Right kidney (tissue), 1 donor: ENCODE measurements at regions not wholly inside any gene's neighbourhood (a gene's known extent, or its start where the extent isn't known, plus 50 kb on each side); places are given as distances from the start of the nearest gene placed in this dataset.
"Not testable (repeated sequence)": the region's sequence is repeated elsewhere in the genome, so short reads cannot be mapped to it uniquely, and the experiment has no call there.

Experiments
- DNase-seq: peaks from one replicate; pipeline ENCODE4 v3.0.0-alpha.2; 2016

DNA sequence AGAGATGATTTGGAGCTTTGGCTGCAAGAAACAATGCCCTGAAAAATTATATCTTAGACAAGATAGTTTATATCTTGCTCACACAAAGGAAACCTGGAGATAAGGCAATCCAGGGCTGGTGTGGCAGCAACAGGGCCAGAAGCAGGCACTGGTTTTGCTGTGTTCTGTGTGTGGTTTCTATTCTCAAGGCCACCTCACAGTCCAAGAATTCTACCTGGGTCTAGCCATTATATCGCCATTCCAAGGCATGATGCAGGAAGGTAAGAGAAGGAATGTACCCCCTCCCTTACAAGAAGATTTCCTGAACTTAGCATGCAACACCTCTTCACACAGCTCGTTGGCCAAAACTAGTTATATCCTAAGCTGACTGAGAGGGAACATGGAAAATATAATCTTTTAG is 74.5 kb upstream of the MEGF10 start:
- DNase-seq, result no peak

DNA sequence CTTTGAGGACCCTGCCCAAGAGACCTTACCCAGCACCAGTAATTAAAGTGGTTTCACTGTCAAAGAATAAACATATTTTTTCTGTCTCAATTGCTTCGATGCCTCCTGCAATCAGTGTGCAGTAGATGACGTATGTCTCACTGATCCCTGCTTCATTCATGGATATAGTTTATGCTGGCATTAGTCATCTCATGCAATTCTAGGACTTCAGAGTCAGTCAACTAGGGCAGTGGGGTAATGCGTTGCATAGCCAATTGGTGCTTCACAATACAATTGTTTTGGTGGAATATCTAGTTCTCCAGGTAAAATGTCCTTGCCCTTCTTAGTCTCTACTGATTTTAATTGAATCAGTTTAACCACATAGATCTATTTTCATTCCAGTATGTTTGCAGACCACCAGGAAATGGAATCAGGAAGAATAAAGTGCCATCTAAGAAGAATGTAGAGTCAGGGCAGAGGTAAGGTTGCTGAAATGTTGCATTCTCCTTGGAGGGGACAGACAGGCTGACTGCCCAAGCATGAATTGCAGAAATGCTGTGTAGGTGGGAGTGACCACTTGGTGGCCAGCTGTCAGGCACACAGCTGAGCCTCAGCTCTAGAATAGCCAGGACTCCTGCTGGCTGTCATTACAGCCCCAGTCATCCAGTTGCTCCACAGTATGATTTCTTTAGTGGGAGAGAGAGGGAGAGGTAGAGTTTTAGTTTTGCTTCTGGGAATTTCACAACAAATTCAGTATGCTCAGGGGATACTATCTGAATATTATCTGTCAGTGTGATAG is 73.5 kb upstream of the MEGF10 start:
- no peak for DNase-seq

DNA sequence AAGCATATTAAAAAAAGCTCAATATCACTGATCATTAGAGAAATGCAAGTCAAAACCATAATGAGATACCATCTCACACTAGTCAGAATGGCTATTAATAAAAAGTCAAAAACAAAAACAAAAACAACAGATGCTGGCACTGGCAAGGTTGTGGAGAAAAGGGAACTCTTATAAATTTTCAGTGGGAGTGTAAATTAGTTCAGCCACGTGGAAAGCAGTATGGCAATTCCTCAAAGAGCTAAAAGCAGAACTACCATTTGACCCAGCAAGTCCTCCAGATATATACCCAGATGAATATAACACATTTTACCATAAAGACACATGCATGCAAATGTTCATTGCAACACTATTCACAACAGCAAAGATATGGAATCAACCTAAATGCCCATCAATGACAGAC is 68.7 kb upstream of the MEGF10 start:
- not testable (repeated sequence) for DNase-seq

DNA sequence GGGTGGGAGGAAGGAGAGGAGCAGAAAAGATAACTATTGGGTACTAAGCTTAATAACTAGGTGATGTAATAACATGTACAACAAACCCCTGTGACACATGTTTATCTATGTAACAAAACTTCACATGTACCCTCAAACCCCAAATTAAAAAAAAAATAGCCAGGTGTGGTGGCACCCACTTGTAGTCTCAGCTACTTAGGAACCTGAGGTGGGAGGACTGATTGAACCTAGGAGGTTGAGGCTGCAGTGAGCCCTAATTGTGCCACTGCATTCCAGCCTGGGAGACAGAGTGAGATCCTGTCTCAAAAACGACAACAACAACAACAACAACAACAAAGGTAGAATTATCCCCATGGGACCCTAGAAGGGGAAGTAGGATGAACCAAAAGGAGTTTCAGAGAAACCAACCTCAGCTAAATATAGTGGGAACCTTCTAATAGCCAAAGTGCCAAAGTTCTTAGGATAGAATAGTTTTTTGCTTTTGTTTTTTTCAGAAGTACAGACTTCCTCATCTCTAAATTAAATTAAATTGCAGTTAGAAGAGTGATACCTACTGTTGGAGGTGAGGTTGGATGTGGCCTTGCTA is 67.9 kb upstream of the MEGF10 start:
- not testable (repeated sequence) for DNase-seq

DNA sequence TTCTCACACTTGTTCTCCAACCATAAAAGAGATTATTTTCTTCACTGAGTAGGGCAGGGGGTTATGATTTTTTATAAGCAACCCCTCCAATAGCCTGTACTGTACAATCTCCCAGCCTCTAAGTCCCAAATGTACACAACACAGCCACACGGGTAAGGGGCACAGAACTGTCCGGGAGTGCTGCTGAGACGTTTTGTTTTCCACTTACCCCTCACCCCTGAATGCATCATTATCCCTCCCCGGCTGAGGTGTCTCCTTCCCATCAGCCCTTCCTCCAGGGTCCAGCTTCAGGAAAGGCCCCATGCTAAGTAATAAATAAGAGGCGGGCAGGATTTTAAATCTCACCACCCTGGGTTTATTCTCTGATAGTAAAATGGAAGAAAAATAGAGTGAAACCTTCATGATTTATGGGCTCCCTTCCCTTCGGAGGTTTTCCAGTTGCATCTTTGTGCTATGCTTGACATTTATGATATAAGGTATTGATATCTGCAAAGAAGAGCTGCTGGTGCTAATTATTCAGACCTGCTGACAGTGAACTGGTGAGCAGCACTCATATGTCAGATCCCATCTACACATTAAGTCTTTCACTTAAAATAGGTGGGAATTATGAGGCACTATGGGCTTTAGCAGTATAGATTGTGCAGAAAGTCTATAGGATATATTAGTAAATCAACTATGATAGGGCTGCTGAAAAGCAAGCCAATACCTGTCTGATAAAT is 67.2 kb upstream of the MEGF10 start:
- no peak for DNase-seq

DNA sequence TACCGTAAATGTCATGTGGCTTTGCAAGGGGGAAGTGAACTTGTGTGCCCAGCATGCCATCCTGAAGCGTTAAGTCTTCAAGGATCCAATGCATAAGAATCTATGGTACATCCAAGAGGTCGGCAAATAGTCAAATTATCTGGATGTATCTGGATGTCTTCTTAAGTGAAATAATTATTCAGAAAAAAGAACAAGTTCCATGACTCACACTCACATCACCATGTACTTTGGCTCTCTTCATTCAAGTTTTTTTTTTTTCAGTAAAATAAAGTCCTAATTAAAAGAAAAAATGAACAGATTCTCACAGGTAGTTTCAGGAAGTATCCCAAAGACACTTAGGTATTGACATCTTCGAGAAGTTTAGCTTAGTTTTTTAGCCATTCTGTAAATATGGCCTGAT is 62.7 kb upstream of the MEGF10 start:
- no peak for DNase-seq

DNA sequence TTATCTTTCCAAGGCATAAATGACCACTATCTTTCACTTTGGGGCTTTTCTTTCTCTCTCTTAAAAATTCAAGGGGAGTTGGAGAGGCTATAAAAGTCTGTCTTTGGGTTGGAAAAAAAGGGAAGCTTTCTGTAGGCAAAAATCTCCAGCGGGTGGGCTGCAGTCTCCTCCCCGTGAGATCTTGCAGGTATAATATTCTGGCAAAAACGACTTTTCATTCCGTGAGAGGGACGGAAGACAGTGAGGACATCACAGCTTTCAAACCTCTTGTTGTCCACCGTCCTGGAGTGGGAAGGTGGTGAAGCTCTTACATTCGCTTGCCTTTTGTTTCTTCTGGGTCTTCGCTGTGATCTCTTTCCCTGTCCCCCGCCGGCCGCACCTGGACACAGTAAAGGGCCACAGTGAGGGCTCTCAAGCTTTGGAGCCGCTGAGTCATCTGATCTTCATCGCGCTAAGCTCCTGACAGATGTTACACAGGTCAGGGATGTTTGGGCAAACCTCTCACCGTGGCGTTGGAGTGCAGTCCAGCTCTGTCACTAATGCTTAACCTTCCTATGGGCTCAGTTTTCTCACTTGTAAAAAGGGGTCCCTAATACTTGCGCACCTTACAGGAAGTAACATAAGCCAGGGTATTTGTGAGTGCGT is 61.9 kb upstream of the MEGF10 start:
- DNase-seq, result no peak

DNA sequence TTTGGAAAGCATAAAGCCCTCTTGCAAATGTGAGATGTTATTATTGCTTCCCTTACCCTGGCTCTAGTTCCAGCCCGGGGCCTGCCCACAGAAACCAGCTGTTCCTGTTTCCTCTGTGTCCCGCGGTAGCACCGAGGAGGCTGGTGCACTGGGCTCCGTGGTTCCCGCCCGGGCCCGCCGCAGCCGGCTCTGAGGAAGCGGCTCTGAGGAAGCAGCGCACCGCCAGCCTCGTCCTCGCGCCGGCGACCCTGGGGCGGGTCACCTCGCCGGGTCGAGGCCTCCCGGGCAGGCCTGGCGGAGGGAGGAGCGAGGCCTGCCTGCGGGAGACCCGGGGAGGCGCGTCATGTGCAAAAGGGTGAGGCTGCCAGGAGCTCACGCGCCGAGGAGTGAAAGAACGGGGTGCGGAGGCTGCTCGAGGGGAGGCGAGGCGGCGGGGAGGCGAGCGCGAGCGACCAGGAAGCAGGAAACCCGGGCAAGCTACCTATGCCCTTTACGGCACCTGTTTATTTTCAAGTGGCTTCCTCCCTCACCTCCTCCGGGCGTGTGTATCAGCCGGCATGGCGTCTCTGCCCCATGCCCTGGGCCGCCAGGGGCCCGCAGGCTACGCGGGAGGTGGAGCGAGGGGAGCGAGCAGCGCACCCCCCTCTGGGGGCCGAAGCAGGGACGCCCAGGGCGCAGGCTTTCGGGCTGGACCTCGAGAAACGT is 61.3 kb upstream of the MEGF10 start:
- peak; percentile 81 for DNase-seq

DNA sequence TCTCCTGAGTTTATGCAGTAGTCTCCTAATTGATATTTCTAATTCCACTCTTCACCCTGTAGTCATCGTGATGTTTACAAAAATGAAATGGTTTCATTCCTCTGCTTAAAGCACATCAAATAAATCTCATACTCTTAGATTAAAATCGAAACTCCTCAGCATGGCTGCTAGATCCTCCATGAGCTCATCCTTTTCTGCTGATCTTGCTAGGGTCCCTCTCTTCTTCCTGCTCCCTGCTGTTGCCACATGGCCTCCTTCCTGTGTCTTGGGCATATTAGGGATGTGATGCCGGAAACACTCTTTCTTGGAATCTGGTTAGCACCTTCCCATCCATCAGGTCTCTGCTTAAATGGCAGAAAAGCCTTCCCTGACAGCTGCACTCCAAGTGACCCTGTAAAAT is 59.5 kb upstream of the MEGF10 start:
- DNase-seq, result no peak

DNA sequence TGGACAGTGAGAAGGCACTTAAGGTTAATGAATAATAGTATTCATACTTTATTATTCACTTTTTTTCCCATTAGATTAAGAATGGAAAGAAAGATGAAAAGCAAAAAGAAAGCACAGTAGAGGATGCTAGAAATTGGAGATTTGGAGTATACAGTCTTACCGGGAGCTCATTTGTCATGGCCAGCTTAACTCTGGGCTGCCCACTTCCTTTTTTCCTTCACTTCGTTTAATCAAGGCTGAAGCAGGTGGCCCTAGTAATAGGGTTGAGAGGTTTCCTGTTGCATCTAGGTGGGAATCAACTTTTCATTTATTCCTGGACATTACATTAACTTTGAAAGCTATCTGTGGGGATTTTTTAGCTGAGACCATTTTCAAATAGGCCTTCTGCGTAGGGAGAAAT is 57.0 kb upstream of the MEGF10 start:
- no peak for DNase-seq

DNA sequence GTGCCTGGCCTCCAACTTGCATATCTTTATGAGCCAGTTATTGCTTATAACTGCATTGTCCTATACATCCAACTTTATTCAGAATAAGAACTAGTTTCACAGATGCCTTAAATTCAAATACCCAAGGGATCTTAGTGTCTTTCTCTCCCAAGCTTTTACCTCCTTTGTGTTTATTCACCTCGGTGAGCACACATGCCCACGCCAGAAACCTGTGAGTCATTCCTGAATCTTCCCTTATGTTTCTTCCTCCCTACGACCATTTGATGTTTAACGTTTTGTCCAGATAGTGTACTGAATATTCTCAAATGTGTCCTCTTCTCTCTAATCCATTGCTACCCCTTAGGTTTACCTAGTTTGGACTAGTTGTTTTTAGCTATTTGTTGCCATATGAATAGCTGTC is 55.5 kb upstream of the MEGF10 start:
- no peak for DNase-seq

DNA sequence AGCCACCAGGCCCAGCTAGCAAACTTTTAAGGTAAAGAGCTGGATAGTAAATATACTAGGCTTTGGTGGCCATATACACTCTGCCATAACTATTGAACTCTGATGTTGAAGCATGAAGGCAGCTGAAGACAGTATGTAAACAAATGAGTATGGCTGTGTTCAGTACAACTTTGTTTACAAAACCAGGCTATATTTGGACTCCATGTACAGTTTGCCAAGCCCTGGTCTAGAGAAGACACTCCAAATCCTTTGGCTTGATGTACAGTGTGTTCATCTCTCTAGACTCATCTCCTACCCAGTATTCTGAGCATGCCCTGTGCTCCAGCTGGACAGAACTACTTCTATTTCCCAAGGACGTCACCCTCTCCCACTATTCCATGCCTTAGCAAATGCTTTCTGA is 54.3 kb upstream of the MEGF10 start:
- DNase-seq, result no peak
